ENCODE measurements at regions not wholly inside any gene's neighbourhood (a gene's known extent, or its start where the extent isn't known, plus 50 kb on each side); places are given as distances from the start of the nearest gene placed in this dataset.
"Not testable (repeated sequence)": the region's sequence is repeated elsewhere in the genome, so short reads cannot be mapped to it uniquely, and the experiment has no call there.

DNA sequence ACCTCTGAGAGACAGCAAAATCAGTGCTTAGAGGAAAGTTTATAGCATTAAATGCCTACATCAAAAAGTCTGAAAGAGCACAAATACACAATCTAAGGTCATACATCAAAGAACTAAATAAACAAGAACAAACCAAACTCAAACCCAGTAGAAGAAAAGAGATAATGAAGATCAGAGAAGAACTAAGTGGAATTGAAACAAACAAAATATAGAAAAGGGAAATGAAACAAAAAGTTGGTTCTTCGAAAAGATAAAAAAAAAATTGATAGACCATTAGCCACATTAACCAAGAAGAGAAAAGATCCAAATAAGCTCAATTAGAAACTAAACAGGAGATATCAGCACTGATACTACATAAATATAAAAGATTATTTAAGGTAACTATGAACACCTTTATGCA, 280.0 kb upstream of the NRG3 start:
- H3K4me1 ChIP-seq = no peaks in the 10 kb centered on the region
- no peak overlapping the region for H3K4me3 ChIP-seq
- H3K27me3 ChIP-seq = no peaks in the 10 kb centered on the region
- H3K36me3 ChIP-seq = no peaks in the 10 kb centered on the region
- H3K9me3 ChIP-seq = no peaks in the 10 kb centered on the region
- DNase-seq = no peak
- intact Hi-C loops (cut with DNase I; ENCODE audit: low total_unique reads) = no loop called here
- TF ChIP-seq, protein P1, sequence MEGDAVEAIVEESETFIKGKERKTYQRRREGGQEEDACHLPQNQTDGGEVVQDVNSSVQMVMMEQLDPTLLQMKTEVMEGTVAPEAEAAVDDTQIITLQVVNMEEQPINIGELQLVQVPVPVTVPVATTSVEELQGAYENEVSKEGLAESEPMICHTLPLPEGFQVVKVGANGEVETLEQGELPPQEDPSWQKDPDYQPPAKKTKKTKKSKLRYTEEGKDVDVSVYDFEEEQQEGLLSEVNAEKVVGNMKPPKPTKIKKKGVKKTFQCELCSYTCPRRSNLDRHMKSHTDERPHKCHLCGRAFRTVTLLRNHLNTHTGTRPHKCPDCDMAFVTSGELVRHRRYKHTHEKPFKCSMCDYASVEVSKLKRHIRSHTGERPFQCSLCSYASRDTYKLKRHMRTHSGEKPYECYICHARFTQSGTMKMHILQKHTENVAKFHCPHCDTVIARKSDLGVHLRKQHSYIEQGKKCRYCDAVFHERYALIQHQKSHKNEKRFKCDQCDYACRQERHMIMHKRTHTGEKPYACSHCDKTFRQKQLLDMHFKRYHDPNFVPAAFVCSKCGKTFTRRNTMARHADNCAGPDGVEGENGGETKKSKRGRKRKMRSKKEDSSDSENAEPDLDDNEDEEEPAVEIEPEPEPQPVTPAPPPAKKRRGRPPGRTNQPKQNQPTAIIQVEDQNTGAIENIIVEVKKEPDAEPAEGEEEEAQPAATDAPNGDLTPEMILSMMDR (IDR thresholded peaks at IDR 0.05) = no peak
- TF ChIP-seq POLR2A (IDR thresholded peaks at IDR 0.05) = no peak
- H3K27ac ChIP-seq = no peak overlapping the region

- Histone ChIP-seq H3K27ac (no peak overlapping the region), H3K36me3 (no peaks in the 10 kb centered on the region), H3K9me3 (no peaks in the 10 kb centered on the region), H3K4me3 (no peak overlapping the region), H3K27me3 (no peaks in the 10 kb centered on the region), H3K4me1 (no peaks in the 10 kb centered on the region)
- intact Hi-C loops (cut with DNase I; ENCODE audit: low total_unique reads) = no loop called here
- TF ChIP-seq, protein P1 (IDR thresholded peaks at IDR 0.05) = no peak
- TF ChIP-seq POLR2A (IDR thresholded peaks at IDR 0.05) = no peak
- DNase-seq = no peak
Measured at GRCh38 chr10:81600185-81600584, 274.8 kb upstream of the NRG3 start.

DNA sequence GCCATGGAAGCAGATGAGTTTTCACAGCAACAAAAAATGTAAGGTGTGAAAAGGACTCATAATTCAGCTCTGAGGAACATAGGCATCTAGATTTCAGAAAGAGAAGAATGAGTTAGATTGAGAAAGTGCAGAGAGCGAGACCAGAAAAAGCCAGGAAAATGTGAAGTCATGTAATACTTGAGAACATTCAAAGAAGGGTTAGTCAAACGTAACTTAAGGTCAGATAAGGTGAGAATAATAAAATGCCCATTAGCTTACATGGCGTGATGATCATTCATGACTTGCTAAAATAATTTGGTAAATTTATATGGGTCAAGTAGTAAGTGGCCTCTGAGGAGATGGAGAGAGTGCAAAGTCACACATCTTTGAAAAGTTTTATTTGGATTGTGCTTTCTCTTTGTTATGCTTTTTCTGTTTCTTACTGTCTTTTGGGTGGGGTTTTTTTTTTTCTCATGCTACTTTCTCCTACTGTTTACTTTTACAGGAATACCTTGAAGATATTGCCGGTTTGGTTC, 271.8 kb upstream of the NRG3 start:
- no peak overlapping the region for H3K27ac ChIP-seq
- H3K9me3 ChIP-seq = no peaks in the 10 kb centered on the region
- H3K27me3 ChIP-seq = no peaks in the 10 kb centered on the region
- no peaks in the 10 kb centered on the region for H3K36me3 ChIP-seq
- intact Hi-C loops (cut with DNase I; ENCODE audit: low total_unique reads) = no loop called here
- DNase-seq = no peak
- no peaks in the 10 kb centered on the region for H3K4me1 ChIP-seq
- no peak for TF ChIP-seq POLR2A (IDR thresholded peaks at IDR 0.05)
- TF ChIP-seq, protein P1 (IDR thresholded peaks at IDR 0.05) = no peak
- H3K4me3 ChIP-seq = no peak overlapping the region

DNA sequence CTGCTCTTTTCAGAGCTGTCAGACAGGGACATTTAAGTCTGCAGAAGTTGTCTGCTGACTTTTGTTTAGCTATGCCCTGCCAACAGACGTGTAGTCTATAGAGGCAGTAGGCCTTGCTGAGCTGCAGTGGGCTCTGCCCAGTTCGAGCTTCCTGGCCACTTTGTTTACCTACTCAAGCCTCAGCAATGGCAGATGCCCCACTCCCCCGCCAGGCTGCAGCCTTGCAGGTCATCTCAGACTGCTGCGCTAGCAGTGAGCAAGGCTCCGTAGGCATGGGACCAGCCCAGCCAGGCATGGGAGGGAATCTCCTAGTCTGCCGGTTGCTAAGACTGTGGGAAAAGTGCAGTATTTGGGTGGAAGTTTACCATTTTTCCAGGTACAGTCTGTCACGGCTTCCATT, 230.5 kb upstream of the NRG3 start:
- DNase-seq; H3K36me3 ChIP-seq; H3K27me3 ChIP-seq; H3K4me1 ChIP-seq; H3K9me3 ChIP-seq; H3K27ac ChIP-seq; H3K4me3 ChIP-seq; intact Hi-C loops (cut with DNase I; ENCODE audit: low total_unique reads): not testable (repeated sequence)

- H3K4me3 ChIP-seq = no peak overlapping the region
- no peaks in the 10 kb centered on the region for H3K36me3 ChIP-seq
- no peak for DNase-seq
- no peak overlapping the region for H3K27ac ChIP-seq
- peaks cover 0 to 4% of the 10 kb centered on the region in 2 donors for H3K9me3 ChIP-seq
- TF ChIP-seq POLR2A (IDR thresholded peaks at IDR 0.05) = no peak
- TF ChIP-seq, protein P1 (IDR thresholded peaks at IDR 0.05) = no peak
- no peaks in the 10 kb centered on the region for H3K4me1 ChIP-seq
- no peaks in the 10 kb centered on the region for H3K27me3 ChIP-seq
- intact Hi-C loops (cut with DNase I; ENCODE audit: low total_unique reads) = no loop called here
Measured at GRCh38 chr10:81655986-81656385, 219.0 kb upstream of the NRG3 start.

DNA sequence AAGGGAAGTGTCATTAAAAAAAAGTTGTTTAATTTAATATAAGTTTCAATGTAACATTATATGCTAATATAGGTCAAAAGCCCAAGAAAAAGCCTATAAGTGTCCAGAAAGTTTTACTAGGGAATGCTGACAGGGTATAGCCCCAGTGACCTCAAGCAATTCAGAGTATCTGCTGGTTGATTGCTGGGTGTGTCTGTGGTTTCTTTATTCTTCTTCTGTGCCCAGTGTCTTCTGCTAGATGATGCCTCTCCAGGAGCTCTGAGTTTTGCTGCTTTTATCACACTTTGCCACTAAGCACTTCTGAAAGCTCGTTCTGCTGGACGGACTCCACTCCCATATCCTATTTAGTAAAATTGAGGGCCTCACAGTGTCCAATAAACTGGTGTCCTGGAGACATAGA, 212.2 kb upstream of the NRG3 start:
- TF ChIP-seq, protein P1 (IDR thresholded peaks at IDR 0.05) = no peak
- TF ChIP-seq POLR2A (IDR thresholded peaks at IDR 0.05) = no peak
- no peak overlapping the region for H3K27ac ChIP-seq
- no peaks in the 10 kb centered on the region for H3K9me3 ChIP-seq
- H3K4me3 ChIP-seq = no peak overlapping the region
- DNase-seq = no peak
- intact Hi-C loops (cut with DNase I; ENCODE audit: low total_unique reads) = no loop called here
- no peaks in the 10 kb centered on the region for H3K36me3 ChIP-seq
- no peaks in the 10 kb centered on the region for H3K4me1 ChIP-seq
- H3K27me3 ChIP-seq = no peaks in the 10 kb centered on the region

DNA sequence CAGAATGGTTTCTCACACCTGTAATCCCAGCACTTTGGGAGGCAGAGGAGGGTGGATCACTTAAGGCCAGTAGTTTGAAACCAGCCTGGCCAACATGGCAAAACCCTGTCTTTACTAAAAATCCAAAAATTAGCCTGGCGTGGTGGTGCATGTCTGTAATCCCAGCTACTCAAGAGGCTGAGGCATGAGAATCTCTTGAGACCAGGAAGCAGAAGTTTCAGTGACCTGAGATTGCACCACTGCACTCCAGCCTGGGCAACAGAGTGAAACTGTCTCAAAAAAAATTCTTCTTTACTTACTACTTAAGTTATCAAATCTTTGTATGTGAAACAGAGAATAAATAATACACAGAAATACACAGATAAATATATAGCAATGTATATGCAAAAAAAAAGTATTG, 210.2 kb upstream of the NRG3 start:
- intact Hi-C loops (cut with DNase I; ENCODE audit: low total_unique reads); H3K4me1 ChIP-seq; H3K27ac ChIP-seq; H3K36me3 ChIP-seq; H3K9me3 ChIP-seq; DNase-seq; H3K27me3 ChIP-seq; H3K4me3 ChIP-seq: not testable (repeated sequence)

All from uterus (tissue), 3 donors.